H54 (cell line): ENCODE measurements at regions not wholly inside any gene's neighbourhood (a gene's known extent, or its start where the extent isn't known, plus 50 kb on each side); places are given as distances from the start of the nearest gene placed in this dataset.

Experiments used
- DNase-seq: peaks from one replicate; pipeline ENCODE4 v3.0.0; 2011; ENCODE audit warnings: low spot score, mixed read lengths; ENCODE audit not compliant: insufficient read length
- FAIRE-seq: peaks from 3 replicates; lab custom pipeline; 2011; peaks lifted over from hg19 to GRCh38; lab: Jason Lieb, UNC
- POLR2A ChIP-seq: IDR thresholded peaks from 2 replicates; pipeline ENCODE4 v1.6.1; 2011; ENCODE audit warnings: low read depth, mild to moderate bottlenecking, low read length

DNA sequence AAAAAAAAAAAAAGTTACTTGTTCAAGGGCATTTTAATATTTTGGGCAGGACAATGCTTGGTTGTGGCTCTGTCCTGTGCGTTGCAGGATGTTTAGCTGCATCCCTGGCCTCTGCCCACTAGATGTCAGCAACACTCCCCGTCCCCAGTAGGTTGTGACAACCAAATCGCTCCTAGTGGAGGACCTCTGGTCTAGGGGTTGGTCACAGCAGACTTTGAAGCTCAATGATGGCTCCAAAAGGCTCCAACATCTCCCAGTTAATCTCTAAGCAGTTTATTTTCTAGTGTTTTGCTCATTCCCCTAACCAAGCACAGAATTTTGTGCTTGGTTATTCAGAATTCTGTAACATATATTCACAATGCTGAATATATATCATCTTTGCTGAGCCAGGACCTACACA lies 67.0 kb downstream of the CHRNA1 start:
- peak; percentile 57 for DNase-seq
- FAIRE-seq: peak; percentile 69

DNA sequence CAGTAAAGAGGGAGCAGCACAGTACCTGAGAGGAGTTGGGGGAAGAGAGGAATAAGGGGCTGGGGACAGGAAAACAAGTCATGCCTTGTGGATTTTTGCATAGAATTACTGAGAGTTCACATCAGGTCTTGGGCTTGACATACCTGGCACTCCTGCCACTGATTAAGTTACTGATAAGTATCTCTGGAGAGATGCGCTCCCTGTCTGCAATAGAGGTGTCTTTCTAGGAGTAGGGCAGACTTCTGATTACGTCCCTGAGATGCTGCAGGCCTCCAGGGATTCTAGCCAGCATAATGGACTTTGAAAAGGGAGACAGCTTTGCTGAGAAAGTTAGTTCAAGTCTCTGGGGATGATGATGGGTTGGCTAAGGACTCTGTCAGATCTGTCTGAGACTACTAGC lies 69.4 kb downstream of the CHRNA1 start:
- TF ChIP-seq POLR2A: no peak
- FAIRE-seq (no peak), DNase-seq (no peak)

More for the DNA sequence above, 67.0 kb downstream of the CHRNA1 start:
- no peak for TF ChIP-seq POLR2A

DNA sequence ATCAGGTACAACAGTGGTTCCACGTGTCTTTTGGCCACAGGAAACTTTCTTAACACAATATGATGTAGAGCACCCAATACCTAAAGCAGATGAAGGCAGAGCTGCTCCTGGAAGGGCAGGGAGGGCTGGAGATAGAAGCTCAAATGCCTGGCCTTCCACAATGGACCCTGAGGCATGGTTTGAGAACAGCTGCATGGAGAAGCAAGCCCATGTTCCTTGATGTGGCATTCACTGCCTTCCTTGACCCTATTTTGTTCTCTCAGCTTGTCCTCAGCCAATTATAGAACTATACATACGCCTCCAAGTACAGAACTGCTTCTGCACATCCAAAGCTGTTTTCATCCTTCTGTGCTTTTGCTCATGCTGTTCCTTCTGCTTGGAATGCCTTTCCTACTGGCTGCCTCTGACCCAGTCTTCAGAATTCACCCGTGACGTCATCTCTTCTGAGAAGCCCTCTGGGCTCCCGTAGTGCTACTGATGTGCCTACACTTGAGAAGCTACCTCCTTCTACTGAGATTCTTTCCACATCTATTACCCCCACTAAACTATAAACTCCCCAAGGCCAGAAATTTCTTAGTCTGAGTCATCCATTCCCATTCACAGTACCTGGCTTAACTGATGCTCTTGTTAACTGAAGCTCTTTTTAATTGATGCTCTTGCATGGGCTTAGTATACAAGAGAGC lies 69.9 kb downstream of the CHRNA1 start:
- no peak for DNase-seq
- TF ChIP-seq POLR2A: no peak
- no peak for FAIRE-seq

DNA sequence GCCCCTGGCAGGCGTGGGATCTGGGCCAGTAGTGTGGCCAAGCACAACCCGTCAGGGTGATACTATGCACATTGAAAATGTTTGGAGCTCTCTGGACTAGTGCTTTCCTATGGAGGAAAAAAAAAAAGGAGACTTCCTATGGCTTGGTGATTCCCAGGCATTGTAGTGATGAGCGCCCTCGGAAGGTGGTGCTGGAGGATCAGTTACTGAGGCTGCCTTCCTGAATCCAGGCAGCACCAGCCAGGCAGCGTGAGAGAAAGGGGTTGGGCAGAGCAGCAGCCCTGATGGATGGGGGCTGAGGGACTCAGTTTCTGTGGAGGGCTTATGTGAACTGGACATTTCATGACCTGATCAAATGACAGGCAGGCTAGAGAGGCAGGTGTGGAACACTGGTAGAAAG lies 70.9 kb downstream of the CHRNA1 start:
- DNase-seq (no peak), FAIRE-seq (no peak)
- no peak for TF ChIP-seq POLR2A

DNA sequence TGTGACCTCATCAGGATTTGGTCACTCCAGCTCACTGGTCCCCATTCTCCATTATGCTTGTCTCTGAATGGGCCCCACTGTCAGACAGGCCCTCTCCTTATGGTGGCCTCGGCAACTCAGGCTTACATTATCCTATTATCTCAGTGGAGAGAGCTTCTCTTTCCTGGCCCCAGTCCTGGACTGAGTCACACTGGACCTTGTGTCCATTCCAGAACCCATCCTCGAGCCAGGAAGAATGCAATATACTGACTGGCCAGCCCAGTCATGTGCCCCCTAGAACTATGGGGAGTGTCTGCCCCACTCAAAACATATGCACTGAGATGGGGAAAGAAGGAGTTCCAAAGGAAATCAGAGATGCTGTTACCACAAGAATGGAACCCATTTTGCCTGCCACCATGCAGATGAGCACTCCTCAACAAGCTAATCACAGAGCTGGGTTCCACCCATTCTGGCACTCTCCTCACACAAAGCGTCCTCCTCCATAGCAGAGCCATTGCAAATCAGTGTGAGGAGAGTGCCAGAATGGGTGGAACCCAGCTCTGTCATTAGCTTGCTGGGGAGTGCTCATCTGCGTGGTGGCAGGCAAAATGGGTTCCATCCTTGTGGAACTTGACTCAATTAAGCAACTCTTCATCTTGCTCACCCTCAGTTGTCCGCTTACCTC lies 71.9 kb downstream of the CHRNA1 start:
- FAIRE-seq (no peak), DNase-seq (no peak)
- no peak for TF ChIP-seq POLR2A

DNA sequence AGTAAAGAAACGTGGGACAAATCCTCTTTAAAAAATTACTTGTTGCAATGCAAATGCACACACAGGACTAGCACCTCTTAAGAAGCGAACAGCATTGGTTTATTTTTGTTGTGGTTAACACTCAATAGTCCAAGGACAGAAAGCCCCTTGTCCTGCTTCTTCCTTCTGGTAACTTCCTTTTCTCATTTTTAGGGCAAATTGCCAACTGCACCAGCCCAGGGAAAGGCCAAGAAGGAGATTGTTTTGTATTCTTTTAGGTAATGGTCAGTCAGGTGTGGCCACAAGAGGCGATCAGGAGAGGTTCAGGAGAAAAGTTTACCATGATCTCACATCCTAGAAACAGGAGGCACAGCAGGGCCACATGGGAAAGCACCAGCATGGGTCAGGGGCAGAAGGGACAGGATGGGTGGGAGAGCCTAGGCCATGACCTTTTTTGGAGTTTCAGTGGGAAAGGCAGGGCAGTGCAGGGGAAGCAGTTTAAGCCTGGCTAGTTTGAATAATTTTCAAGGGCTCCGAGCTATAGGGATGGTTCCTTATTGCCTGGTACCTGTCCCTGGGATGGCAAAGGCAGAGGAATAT lies 73.0 kb downstream of the CHRNA1 start:
- DNase-seq (no peak), FAIRE-seq (no peak)
- TF ChIP-seq POLR2A: no peak

DNA sequence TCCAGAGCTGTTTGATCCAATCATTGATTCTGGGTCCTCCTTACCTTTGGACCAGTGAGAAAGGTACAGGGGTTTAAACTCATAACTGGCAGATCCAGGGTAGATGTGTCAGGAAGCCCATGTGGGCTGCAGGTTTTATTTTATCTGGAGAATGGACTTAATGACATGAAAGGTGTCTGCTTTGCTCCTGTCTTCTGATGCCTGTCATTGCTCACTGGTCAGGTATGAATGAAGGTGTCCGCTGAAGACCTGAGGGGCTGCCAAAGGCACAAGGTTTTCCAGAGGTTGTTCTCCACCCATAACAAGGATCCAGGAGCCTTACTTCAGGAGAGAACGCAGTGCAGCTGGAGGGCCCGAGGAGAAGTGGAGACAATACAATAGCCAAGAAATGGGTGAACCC lies 74.2 kb downstream of the CHRNA1 start:
- FAIRE-seq (no peak), DNase-seq (no peak)
- TF ChIP-seq POLR2A: no peak

DNA sequence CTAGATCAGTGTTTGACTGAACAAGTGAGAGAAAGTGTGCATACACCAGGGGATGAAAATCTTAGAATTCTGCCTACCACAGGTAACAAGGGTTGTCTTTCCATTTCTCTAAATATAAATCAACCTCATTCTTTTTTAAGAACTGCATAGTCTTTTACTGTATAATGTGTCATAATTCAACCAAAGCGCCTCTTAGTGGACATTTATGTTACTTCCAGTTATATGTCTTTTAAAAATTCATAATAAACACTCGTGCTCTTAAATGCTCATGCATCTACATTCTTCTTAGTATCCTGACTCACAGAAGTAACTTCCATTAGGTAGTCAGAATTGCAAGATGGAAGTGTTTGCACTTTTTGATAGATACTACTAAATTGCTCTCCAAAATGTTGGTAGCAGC lies 76.2 kb downstream of the CHRNA1 start:
- no peak for TF ChIP-seq POLR2A
- no peak for FAIRE-seq
- DNase-seq: no peak

DNA sequence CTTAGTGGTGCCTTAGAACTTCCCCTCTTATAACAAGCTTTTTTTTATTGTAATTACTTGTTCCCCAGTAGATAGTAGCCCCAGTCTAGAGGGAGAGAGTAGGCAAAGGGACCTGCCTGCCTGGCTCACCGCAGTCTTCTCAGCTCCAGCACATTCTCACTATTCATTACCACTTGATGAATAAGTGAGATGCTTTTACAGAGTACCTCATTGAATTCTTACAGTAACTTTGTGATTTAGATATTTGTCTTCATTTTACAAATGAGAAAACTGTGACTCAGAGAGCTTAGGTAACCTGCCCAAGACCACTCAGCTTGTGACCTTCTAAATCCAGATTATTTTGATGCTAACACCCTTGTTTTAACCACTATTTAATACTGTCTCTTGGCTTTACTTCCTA lies 77.8 kb downstream of the CHRNA1 start:
- FAIRE-seq (no peak), DNase-seq (no peak)
- TF ChIP-seq POLR2A: no peak

DNA sequence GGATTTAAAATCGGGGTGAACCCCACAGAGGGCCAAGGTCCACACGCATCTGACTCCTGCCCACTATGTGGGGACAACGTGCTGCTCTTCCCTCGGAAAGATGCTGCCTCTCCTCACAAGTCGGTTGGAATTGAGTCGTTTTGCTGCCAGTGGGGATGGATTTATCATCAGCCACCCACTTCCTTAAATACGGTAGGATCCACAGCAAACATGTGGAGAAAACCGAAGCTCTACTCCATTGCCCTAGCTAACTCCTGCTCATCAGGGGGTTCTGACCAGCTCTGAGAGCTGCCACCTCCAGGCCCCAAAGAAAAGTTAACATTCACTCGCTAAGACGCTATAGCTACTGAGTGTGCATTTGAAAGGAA lies 80.9 kb downstream of the CHRNA1 start:
- no peak for DNase-seq
- no peak for TF ChIP-seq POLR2A
- no peak for FAIRE-seq

DNA sequence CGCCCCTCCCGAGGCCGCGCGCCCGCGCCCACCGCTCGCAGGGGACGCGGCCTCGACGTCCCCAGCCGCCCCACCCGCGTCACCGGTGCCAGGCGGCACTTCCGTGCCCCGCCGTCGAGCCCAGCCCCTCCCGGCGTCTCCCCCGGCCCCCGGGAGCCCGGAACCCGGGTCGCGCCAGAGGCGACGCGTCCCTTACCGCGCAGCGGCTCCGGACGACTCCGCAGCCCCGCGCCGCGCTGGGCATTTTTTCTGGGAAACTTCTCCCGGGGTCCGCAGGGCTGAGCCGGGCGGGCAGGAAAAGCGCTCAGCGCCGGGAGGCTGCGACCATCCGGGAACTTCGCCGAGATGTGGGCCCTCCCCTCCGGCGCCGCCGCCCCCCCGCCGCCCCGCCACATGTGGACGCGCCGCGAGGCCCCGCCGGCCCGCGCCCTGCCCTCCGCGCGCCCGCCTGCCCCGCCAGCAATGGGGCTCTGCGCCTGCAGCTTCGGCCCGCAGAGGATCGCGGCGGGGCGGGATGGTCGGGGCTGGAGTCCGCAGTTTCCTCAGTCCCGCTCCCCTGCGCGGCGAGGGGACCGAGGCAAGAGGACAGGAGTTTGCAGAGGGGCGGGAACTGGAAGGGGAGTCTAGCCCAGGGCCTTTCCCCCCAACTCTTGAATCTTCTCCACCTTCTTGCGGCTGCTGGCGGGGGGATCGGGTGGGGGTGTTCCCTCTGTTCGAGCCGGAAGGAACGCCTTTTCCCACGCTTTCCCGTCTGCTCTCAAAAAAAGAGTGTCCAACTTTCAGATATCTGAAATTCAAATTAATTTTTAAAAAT lies 81.5 kb downstream of the CHRNA1 start:
- DNase-seq (peak; percentile 72), FAIRE-seq (no peak)
- TF ChIP-seq POLR2A: peak; percentile 34; the same call in 1 of the 2 replicates

DNA sequence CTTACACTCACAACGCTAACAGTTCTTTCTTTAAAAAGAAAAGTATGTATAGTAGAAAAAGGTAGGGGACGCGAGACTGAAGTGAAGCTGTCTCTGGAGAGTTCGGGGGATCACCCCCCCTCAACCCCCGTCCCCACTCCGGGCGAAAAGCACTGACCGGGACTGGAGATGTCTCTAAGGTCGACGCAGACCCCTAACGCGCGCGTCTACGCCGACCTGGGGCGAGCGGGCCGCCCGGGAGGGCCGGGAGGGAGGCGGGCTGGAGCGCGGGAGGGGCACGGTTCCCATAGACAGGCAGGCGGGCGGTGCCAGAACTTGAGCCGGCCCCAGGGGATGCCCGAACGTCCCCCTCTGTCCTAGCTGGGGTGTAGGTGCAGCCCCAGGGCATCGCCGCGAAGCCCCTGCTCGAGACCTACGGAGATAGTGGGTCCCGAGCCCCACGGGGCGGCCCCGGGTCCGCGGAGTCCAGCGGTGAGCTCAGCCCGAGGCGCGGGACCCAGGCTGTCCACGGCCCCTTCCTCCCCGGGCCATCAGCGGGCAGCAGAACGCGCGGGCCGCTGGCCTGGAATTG lies 82.2 kb downstream of the CHRNA1 start:
- FAIRE-seq: no peak
- DNase-seq: peak; percentile 64
- TF ChIP-seq POLR2A: no peak; the same call in 1 of the 2 replicates

DNA sequence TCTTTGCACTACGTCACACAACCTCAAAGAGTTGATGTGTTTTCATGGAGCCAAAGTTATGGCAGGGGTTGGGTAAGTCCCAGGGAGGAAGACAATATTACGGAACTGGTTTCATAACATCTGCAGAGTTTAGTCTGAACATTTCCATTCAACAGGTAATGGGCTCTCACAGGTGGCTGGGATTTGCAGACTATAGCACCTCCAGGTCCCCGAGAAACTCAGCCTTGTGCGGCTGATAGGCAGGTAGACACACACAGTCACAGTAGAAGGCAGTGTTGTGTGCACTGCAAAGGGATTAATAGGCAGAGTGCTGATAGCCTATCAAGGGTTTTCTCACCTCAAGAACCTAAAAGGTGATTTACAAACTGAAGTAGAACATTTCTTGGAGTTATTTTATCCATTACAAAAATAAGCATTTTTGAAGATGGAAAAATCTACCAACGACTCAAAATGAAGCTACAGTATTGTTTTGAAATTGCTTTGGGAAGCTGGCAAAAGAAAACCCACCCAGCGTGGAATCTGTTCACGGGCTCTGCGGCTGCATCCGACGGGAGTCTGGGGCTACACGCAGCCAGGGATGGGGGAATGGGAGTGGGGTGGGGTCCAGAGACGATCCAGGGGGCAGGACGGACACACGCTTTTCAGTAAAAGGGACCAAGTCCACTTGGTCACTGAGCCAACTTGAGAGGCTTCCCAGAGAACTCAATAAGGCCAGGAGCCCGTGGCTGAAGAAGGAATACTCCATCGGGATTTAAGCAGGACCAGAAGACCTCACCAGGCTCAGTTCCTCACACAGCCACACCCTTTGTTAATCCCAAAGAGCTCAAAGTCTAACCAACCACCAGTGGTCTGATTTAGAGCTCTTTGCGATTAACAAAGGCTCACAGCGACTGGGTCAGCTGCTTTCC lies 82.9 kb downstream of the CHRNA1 start:
- FAIRE-seq (no peak), DNase-seq (peak; percentile 38)
- TF ChIP-seq POLR2A: no peak
